Activated CD4-positive, alpha-beta memory T cell treated with anti-CD3 and anti-CD28 coated beads, Interleukin-2, amount 10 ng/mL, durations not matched to agents 7 days and 5 days (primary cell): ENCODE measurements at regions not wholly inside any gene's neighbourhood (a gene's known extent, or its start where the extent isn't known, plus 50 kb on each side); places are given as distances from the start of the nearest gene placed in this dataset.

ENCODE experiments used
- CTCF ChIA-PET: fragments of 350-600 bp; sonication (Branson Sonifier 250); formaldehyde crosslinking; loops from one replicate; lab custom pipeline; 2021; ENCODE audit warnings: antibody characterized with exemption, inconsistent platforms; lab: Charles Lee
- POLR2A ChIA-PET: fragments of 350-600 bp; sonication (Branson Sonifier 250); formaldehyde crosslinking; loops from one replicate; lab custom pipeline; 2021; ENCODE audit warnings: antibody characterized with exemption; lab: Charles Lee
- DNase-seq: peaks from one replicate; pipeline ENCODE4 v3.0.0-alpha.2; 2020
- H3K27ac Mint-ChIP-seq: one replicate; pipeline ENCODE4 v1.8.0; 2021; ENCODE audit warnings: mild to moderate bottlenecking, mixed read lengths
- H3K27me3 Mint-ChIP-seq: one replicate; pipeline ENCODE4 v1.8.0; 2021; ENCODE audit warnings: mixed read lengths
- H3K36me3 Mint-ChIP-seq: one replicate; pipeline ENCODE4 v1.8.0; 2021; ENCODE audit warnings: low read depth, mixed read lengths
- H3K4me1 Mint-ChIP-seq: one replicate; pipeline ENCODE4 v1.8.0; 2021; ENCODE audit warnings: mixed read lengths
- H3K4me3 Mint-ChIP-seq: one replicate; pipeline ENCODE4 v1.8.0; 2021; ENCODE audit warnings: mild to moderate bottlenecking, mixed read lengths
- H3K9me3 Mint-ChIP-seq: one replicate; pipeline ENCODE4 v1.8.0; 2021; ENCODE audit warnings: mixed read lengths

- Mint-ChIP-seq H3K36me3 (no peaks in the 10 kb centered on the region), H3K4me1 (no peaks in the 10 kb centered on the region), H3K27me3 (no peaks in the 10 kb centered on the region), H3K9me3 (no peaks in the 10 kb centered on the region), H3K27ac (no peak overlapping the region), H3K4me3 (no peak overlapping the region)
- ChIA-PET CTCF (no interaction called here), POLR2A (no interaction called here)
- no peak for DNase-seq
Observed at GRCh38 chr5:173378727-173379126, 50.5 kb upstream of the STC2 start.
